ENCODE measurements at regions not wholly inside any gene's neighbourhood (a gene's known extent, or its start where the extent isn't known, plus 50 kb on each side); places are given as distances from the start of the nearest gene placed in this dataset.

GRCh38 chr3:124351430-124352148, 359.7 kb upstream of the ROPN1 start:
- TF ChIP-seq, protein P1, sequence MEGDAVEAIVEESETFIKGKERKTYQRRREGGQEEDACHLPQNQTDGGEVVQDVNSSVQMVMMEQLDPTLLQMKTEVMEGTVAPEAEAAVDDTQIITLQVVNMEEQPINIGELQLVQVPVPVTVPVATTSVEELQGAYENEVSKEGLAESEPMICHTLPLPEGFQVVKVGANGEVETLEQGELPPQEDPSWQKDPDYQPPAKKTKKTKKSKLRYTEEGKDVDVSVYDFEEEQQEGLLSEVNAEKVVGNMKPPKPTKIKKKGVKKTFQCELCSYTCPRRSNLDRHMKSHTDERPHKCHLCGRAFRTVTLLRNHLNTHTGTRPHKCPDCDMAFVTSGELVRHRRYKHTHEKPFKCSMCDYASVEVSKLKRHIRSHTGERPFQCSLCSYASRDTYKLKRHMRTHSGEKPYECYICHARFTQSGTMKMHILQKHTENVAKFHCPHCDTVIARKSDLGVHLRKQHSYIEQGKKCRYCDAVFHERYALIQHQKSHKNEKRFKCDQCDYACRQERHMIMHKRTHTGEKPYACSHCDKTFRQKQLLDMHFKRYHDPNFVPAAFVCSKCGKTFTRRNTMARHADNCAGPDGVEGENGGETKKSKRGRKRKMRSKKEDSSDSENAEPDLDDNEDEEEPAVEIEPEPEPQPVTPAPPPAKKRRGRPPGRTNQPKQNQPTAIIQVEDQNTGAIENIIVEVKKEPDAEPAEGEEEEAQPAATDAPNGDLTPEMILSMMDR (conservative IDR thresholded peaks at IDR 0.05): peak; percentile 82
- no peak for TF ChIP-seq ZFX (IDR thresholded peaks at IDR 0.05)
